Osteocyte (in vitro differentiated cells): ENCODE measurements at regions not wholly inside any gene's neighbourhood (a gene's known extent, or its start where the extent isn't known, plus 50 kb on each side); places are given as distances from the start of the nearest gene placed in this dataset.

ENCODE experiments used
- DNase-seq: peaks from one replicate; pipeline ENCODE4 v3.0.0; 2021; ENCODE audit warnings: mixed read lengths; ENCODE audit not compliant: unreplicated experiment; ENCODE audit errors: extremely low spot score
- H3K27ac Mint-ChIP-seq: one replicate; pipeline ENCODE4 v1.8.0; 2021; ENCODE audit warnings: mild to moderate bottlenecking, mixed read lengths; ENCODE audit not compliant: unreplicated experiment
- H3K27me3 Mint-ChIP-seq: one replicate; pipeline ENCODE4 v1.8.0; 2021; ENCODE audit warnings: mixed read lengths; ENCODE audit not compliant: unreplicated experiment
- H3K36me3 Mint-ChIP-seq: one replicate; pipeline ENCODE4 v1.8.0; 2021; ENCODE audit warnings: mixed read lengths; ENCODE audit not compliant: unreplicated experiment
- H3K4me1 Mint-ChIP-seq: one replicate; pipeline ENCODE4 v1.8.0; 2021; ENCODE audit warnings: mixed read lengths; ENCODE audit not compliant: unreplicated experiment
- H3K4me3 Mint-ChIP-seq: one replicate; pipeline ENCODE4 v1.8.0; 2021; ENCODE audit warnings: mild to moderate bottlenecking, moderate library complexity, mixed read lengths; ENCODE audit not compliant: unreplicated experiment
- H3K9me3 Mint-ChIP-seq: one replicate; pipeline ENCODE4 v1.8.0; 2021; ENCODE audit warnings: mixed read lengths; ENCODE audit not compliant: unreplicated experiment
- TF ChIP-seq, protein P1 (sequence below): fragments of 200-600 bp; sonication (generic); IDR thresholded peaks from 2 replicates; pipeline ENCODE4 v1.5.0; 2021; ENCODE audit warnings: antibody characterized with exemption, mild to moderate bottlenecking, moderate library complexity

DNA sequence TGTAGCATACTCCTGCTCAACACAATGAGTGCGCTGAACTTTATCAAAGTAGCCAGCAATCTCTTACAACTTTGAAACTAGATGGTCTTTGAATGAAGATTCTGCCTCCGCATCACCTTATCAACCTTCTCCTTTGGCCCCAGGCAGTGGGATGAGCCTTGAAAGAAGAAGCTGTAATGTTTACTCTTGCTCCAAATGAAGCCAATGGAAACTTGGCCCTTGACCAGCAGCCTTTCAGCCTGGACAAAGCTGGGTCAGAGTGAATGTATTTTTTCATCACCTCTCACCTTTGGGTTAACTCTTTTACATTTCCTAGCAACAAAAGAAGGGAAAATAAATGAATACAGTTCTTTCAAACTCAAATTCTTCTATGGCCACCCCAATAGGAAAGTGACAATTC is 359.1 kb downstream of the KCNA4 start:
- H3K27me3 Mint-ChIP-seq = no peaks in the 10 kb centered on the region
- H3K9me3 Mint-ChIP-seq = peaks cover 5% of the 10 kb centered on the region
- H3K27ac Mint-ChIP-seq = no peak overlapping the region
- no peak overlapping the region for H3K4me3 Mint-ChIP-seq
- no peaks in the 10 kb centered on the region for H3K36me3 Mint-ChIP-seq
- TF ChIP-seq, protein P1, sequence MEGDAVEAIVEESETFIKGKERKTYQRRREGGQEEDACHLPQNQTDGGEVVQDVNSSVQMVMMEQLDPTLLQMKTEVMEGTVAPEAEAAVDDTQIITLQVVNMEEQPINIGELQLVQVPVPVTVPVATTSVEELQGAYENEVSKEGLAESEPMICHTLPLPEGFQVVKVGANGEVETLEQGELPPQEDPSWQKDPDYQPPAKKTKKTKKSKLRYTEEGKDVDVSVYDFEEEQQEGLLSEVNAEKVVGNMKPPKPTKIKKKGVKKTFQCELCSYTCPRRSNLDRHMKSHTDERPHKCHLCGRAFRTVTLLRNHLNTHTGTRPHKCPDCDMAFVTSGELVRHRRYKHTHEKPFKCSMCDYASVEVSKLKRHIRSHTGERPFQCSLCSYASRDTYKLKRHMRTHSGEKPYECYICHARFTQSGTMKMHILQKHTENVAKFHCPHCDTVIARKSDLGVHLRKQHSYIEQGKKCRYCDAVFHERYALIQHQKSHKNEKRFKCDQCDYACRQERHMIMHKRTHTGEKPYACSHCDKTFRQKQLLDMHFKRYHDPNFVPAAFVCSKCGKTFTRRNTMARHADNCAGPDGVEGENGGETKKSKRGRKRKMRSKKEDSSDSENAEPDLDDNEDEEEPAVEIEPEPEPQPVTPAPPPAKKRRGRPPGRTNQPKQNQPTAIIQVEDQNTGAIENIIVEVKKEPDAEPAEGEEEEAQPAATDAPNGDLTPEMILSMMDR = no peak
- no peak for DNase-seq
- no peaks in the 10 kb centered on the region for H3K4me1 Mint-ChIP-seq

DNA sequence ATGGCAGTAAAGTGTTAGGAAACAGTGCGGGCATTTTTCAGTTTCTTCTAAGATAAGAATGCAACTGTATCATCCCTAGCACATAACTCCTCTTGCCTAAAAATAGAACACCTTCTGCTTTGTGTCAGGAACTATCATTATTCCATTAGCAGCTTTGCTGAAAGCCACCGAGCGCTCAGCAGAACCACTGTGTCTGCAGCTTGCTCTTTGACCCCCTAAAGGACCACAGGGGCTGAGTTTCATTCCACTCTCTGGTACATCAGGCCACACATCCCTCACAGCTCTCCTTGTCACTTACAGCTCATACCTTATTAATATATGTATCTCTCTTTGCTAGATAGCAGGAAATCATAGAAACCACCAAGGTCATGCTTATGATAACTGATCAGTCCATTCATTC is 360.2 kb downstream of the KCNA4 start:
- no peaks in the 10 kb centered on the region for H3K27me3 Mint-ChIP-seq
- H3K27ac Mint-ChIP-seq = no peak overlapping the region

DNA sequence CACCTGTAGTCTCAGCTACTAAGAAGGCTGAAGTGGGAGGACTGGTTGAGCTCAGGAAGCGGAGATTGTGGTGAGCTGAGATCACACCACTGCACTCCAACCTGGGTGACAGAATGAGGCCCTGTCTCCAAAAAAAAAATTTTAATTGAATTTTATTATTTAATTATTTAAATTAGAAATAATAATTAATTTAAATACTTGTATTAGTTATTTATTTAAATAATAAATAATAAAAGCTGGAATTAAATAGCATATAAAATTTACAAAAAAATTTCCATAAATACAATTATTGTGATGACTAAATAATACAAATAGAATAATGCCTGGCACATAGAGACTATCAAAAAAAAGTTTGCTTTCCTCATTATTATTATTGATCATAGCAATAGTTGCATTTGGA is 371.5 kb downstream of the KCNA4 start:
- H3K4me1 Mint-ChIP-seq = no peaks in the 10 kb centered on the region
- TF ChIP-seq, protein P1 = no peak
- no peak overlapping the region for H3K27ac Mint-ChIP-seq
- no peak overlapping the region for H3K4me3 Mint-ChIP-seq
- no peaks in the 10 kb centered on the region for H3K36me3 Mint-ChIP-seq
- no peak for DNase-seq
- no peaks in the 10 kb centered on the region for H3K9me3 Mint-ChIP-seq
- no peaks in the 10 kb centered on the region for H3K27me3 Mint-ChIP-seq

More for the DNA sequence above, 360.2 kb downstream of the KCNA4 start:
- no peak overlapping the region for H3K4me3 Mint-ChIP-seq
- no peak for DNase-seq
- TF ChIP-seq, protein P1 = no peak
- no peaks in the 10 kb centered on the region for H3K4me1 Mint-ChIP-seq
- H3K9me3 Mint-ChIP-seq = no peaks in the 10 kb centered on the region
- H3K36me3 Mint-ChIP-seq = no peaks in the 10 kb centered on the region

DNA sequence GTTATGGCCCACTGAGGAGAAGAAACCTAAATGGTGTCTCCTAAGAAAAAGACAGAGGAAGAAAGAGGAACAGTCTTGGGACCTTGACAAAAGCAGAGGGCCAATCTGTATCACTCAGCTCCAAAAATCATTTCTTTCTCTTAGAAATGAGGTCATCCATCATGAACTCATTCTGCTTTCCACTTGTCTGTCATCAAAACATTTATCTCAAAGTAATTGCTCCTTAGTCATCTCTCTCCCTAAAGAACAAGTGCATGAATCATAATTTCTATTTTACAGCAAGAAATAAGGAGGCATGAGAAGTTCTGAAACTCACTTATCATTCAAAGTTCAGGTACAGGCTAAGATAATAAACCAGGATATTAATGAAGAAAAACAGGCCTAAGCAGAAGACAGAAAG is 375.6 kb downstream of the KCNA4 start:
- Mint-ChIP-seq H3K36me3 (no peaks in the 10 kb centered on the region), H3K4me3 (no peak overlapping the region), H3K27ac (no peak overlapping the region), H3K27me3 (peaks cover 4% of the 10 kb centered on the region), H3K4me1 (no peaks in the 10 kb centered on the region), H3K9me3 (no peaks in the 10 kb centered on the region)
- TF ChIP-seq, protein P1 = no peak
- DNase-seq = no peak

DNA sequence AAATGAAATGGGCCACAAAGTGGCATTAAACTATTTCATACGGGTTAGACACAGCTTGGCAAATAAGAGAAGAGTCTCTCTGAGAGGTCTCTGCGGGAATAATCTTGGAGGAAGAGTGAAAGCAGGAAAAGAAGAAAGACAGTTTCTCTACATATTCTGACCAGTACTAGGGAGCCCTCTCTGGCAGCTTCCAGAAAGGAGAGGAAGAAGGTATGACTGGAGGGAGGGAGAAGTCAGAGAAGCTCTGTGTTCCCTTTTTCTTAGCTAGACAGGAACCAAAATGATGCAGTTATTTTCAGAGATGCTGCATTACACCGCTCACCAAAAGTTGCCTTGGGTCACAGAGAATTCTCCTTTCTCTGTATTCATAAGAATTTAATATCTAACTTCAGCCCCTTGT is 382.1 kb downstream of the KCNA4 start:
- Mint-ChIP-seq H3K27me3 (peaks cover 12% of the 10 kb centered on the region), H3K4me3 (no peak overlapping the region), H3K27ac (no peak overlapping the region), H3K36me3 (no peaks in the 10 kb centered on the region), H3K9me3 (no peaks in the 10 kb centered on the region), H3K4me1 (no peaks in the 10 kb centered on the region)
- no peak for DNase-seq
- TF ChIP-seq, protein P1 = no peak
